GM12865 (cell line): ENCODE measurements at regions not wholly inside any gene's neighbourhood (a gene's known extent, or its start where the extent isn't known, plus 50 kb on each side); places are given as distances from the start of the nearest gene placed in this dataset.

ENCODE experiments used
- DNase-seq: peaks from one replicate; pipeline ENCODE4 v3.0.0; 2010; ENCODE audit warnings: low read depth
- H3K4me3 ChIP-seq: 2 replicates; pipeline ENCODE4 v1.5.1; 2011; ENCODE audit warnings: mild to moderate bottlenecking, low read depth, low read length, control low read depth
- TF ChIP-seq, protein P1 (sequence below): IDR thresholded peaks from 2 replicates; pipeline ENCODE4 v1.5.1; 2011; ENCODE audit warnings: low read length, control low read depth, low read depth, inconsistent platforms; ENCODE audit not compliant: insufficient read depth; ENCODE audit errors: missing control alignments

DNA sequence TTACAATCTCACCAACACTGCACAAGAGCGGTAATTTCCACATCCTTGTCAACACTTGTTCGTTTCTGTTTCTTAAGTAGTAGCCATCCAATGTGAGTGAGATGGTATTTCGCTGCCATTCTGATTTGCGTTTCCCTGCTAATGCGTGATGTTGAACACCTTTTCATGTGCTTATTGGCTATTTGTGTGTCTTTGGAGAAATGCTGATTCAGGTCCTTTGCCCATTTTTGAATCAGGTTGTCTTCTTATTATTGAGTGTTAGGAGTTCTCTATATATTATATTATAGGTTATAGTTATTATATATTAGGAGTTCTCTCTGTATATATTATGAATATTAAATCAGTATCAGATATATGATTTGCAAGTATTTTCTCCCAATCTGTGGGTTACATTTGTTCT lies 59.9 kb upstream of the IRX4 start:
- DNase-seq = no peak
- no peak overlapping the region for H3K4me3 ChIP-seq
- TF ChIP-seq, protein P1, sequence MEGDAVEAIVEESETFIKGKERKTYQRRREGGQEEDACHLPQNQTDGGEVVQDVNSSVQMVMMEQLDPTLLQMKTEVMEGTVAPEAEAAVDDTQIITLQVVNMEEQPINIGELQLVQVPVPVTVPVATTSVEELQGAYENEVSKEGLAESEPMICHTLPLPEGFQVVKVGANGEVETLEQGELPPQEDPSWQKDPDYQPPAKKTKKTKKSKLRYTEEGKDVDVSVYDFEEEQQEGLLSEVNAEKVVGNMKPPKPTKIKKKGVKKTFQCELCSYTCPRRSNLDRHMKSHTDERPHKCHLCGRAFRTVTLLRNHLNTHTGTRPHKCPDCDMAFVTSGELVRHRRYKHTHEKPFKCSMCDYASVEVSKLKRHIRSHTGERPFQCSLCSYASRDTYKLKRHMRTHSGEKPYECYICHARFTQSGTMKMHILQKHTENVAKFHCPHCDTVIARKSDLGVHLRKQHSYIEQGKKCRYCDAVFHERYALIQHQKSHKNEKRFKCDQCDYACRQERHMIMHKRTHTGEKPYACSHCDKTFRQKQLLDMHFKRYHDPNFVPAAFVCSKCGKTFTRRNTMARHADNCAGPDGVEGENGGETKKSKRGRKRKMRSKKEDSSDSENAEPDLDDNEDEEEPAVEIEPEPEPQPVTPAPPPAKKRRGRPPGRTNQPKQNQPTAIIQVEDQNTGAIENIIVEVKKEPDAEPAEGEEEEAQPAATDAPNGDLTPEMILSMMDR = no peak

DNA sequence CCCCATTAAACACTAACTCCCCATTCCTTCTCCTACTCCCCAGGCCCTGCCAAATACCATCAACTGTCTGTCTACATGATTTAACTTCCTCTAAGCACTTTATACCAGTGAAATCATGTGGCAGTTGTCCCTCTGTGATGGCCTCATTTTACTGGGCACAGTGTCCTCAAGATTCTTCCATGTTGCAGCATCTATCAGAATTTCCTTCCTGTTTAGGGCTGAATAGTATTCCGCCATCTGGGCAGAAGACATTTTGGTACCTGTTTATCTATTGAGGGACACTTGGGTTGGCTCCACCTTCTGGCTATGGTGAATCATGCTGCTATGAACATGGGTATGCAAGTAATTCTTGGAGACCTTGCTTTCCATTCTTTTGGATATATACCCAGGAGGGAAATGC lies 59.4 kb upstream of the IRX4 start:
- no peak for DNase-seq
- TF ChIP-seq, protein P1 = no peak
- H3K4me3 ChIP-seq = no peak overlapping the region

DNA sequence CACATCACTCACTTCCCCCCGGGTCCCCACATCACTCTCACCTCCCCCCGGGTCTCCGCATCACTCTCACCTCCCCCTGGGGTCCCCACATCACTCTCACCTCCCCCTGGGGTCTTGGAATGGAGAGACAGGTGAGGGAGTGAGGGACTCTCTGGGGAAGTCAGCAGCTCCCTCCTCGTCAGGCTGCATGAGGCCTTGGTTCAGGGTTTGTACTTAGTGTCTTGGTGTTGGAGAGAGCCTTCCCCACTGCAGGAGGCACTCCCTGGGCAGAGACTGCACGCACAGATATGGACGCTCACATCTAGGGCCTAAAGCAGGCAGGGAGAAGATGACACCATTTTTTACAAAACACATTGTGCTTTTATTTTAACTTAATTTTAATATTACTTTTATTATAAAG lies 56.5 kb upstream of the IRX4 start:
- DNase-seq = no peak
- TF ChIP-seq, protein P1 = no peak

DNA sequence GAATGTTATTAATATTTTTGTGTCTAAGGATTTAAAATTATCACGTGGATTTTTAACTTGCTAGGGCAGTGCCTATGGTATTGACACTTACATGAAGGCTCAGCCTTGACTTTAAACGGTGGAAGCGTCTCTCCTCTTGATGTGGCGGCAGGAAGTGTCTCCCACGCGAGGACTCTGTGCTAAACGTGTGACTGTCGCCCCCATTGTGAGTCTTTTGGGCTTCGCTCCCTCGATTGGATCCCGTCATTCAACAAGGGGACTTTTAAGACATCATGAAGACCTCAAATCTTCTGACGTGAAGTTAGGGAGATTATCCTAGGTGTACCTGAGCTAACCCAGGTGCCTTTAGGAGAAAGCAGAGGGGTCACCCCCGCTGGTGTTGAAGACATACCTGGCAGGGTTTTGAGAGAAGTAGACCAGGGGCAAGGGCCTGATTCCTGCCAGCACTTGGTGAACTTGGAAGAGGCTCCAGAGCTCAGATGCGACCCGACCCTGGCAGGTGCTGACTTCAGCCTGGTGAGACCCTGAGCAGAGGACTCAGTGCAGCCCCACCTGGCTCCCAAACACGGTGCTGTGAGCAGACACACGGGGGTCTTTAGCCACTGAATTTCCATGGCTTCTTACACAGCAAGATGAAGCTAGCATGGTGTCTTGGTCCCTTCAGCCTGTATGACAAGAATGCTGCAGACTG lies 55.7 kb upstream of the IRX4 start:
- DNase-seq = no peak
- TF ChIP-seq, protein P1 = no peak
- H3K4me3 ChIP-seq = no peak overlapping the region

More for the DNA sequence above, 56.5 kb upstream of the IRX4 start:
- H3K4me3 ChIP-seq = no peak overlapping the region

DNA sequence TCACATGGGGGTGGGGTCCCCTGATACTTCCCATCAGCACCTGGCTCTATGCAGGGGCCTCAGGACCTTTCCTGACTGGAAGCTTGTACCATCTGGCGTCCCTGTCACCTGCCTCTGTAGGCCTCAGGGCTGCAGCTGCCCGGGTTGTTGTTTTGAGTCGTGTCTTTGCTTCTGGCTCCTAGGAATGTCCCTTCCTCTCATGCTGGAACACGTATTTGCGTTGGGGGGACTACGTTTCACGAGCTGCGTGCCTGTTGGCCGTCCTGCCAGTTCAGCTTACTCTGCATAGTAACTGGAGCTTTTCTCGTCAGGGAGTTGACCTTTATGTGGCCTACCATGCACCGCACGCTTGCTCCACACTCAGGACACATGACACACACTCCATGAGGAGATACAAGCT lies 54.9 kb upstream of the IRX4 start:
- DNase-seq = no peak
- TF ChIP-seq, protein P1 = no peak
- no peak overlapping the region for H3K4me3 ChIP-seq

DNA sequence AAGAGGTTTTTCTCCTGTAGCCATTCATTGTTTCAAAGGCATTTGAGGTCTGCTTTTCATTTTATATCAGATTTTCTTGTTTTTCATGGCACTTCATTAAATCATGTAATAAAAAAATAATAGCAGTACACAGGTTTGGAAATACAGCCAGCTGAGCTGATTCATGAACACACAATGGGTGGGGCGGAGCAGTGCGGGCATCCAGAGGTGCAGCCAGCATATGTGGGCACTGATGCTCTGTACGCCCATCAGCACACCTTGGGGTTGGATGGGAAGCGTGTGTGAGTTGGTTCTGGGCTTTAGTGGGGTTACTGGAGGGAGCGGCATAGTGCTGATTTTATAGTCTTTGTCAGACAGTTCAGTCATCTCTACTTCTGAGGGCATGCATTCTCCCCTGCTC lies 54.2 kb upstream of the IRX4 start:
- TF ChIP-seq, protein P1 = no peak
- no peak overlapping the region for H3K4me3 ChIP-seq
- DNase-seq = no peak

DNA sequence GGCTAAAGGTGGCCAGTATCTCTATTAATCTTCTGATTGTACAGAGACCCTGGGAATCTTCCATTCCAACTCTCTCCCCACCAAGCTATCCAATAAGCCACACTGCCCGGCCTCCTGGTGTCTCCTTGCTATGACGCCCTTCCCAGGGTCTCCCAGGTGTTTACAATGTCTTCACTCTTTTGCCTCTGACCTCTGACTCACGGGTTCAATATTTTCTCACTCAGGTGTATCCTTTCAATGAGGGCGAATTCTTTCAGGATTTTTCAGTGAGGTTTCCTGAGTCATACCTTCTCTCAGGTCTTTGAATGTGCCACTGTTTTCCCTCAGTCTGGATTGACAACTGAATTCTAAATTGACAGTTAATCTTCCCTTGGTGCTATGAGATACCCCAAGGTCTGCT lies 53.7 kb upstream of the IRX4 start:
- DNase-seq = no peak
- TF ChIP-seq, protein P1 = no peak
- no peak overlapping the region for H3K4me3 ChIP-seq
